Esophagus muscularis mucosa (tissue), 3 donors: ENCODE measurements at regions not wholly inside any gene's neighbourhood (a gene's known extent, or its start where the extent isn't known, plus 50 kb on each side); places are given as distances from the start of the nearest gene placed in this dataset.

ENCODE experiments used
- CTCF ChIP-seq, 3 experiments: fragments of 200-600 bp in 2 of 3; fragments of 450-650 bp in 1 of 3; sonication (generic) in 2 of 3; IDR thresholded peaks; one replicate each; pipeline ENCODE4 v1.5.1; 2017 to 2019; ENCODE audit warnings: antibody characterized with exemption in 3 of 3, mild to moderate bottlenecking in 2 of 3, moderate library complexity in 1 of 3
- POLR2A ChIP-seq: fragments of 450-650 bp; IDR thresholded peaks from one replicate; pipeline ENCODE4 v1.6.1; 2017; ENCODE audit warnings: antibody characterized with exemption, moderate library complexity, mild to moderate bottlenecking, low read depth
- POLR2AphosphoS5 ChIP-seq, 2 donors: sonication (generic); formaldehyde crosslinking; IDR thresholded peaks; one replicate each; pipeline ENCODE4 v1.6.1; 2017; ENCODE audit warnings: antibody characterized with exemption in 2 of 2

GRCh38 chr10:129361676-129362376, 105.2 kb upstream of the MGMT start:
- TF ChIP-seq POLR2A (no peak), CTCF (IDR thresholded peaks at IDR 0.05) (no peak), POLR2AphosphoS5 (IDR thresholded peaks at IDR 0.05) (no peak)
